Endothelial cell of umbilical vein (primary cell): ENCODE measurements at regions not wholly inside any gene's neighbourhood (a gene's known extent, or its start where the extent isn't known, plus 50 kb on each side); places are given as distances from the start of the nearest gene placed in this dataset.
A peak's percentile ranks its signal among the peaks of the same experiment; 100 is the strongest.

Source experiments
- BruUV-seq: library from RNA; stranded (reverse); fragments of 400-500 nt; replicated peaks from 2 replicates; lab custom pipeline; 2021; lab: Mats Ljungman, UMichigan
- CTCF ChIA-PET: fragments of 300-600, 350-600 bp; sonication (Branson Sonifier 250); formaldehyde crosslinking; loops from one replicate; lab custom pipeline; 2021; ENCODE audit warnings: antibody characterized with exemption, inconsistent platforms; lab: Charles Lee
- POLR2A ChIA-PET: fragments of 300-600, 350-600 bp; sonication (Branson Sonifier 250); formaldehyde crosslinking; loops from one replicate; lab custom pipeline; 2021; ENCODE audit warnings: antibody characterized with exemption, inconsistent platforms; lab: Charles Lee
- DNase-seq: peaks from one replicate; pipeline ENCODE4 v3.0.0-alpha.2; 2011; ENCODE audit warnings: low read depth, low spot score
- FAIRE-seq: peaks from 2 replicates; lab custom pipeline; 2011; peaks lifted over from hg19 to GRCh38; lab: Jason Lieb, UNC
- H2AFZ ChIP-seq: 2 replicates; pipeline ENCODE4 v1.6.0; 2012; ENCODE audit warnings: low read depth, low read length, control low read depth, inconsistent platforms
- H3K27ac ChIP-seq: 2 replicates; pipeline ENCODE4 v1.5.1; 2011; ENCODE audit warnings: low read depth, mild to moderate bottlenecking, control low read depth, low read length, moderate library complexity; ENCODE audit not compliant: insufficient read depth
- H3K27me3 ChIP-seq, 2 experiments: 2 replicates each; pipeline versions ENCODE4 v1.6.0 to v1.6.1; 2011; ENCODE audit warnings: low read length in 2 of 2, mixed read lengths in 1 of 2; ENCODE audit not compliant: control insufficient read depth in 2 of 2, insufficient read depth in 2 of 2
- H3K36me3 ChIP-seq, 2 experiments: 2 replicates in 1 of 2; 3 replicates in 1 of 2; pipeline ENCODE4 v1.5.1; 2011; ENCODE audit warnings: low read length in 2 of 2, mild to moderate bottlenecking in 1 of 2, moderate library complexity in 1 of 2; ENCODE audit not compliant: control insufficient read depth in 2 of 2, insufficient read depth in 2 of 2; ENCODE audit errors: extremely low read depth in 1 of 2
- H3K4me1 ChIP-seq: 3 replicates; pipeline ENCODE4 v1.5.1; 2011; ENCODE audit warnings: mild to moderate bottlenecking, low read length; ENCODE audit not compliant: control insufficient read depth, insufficient read depth; ENCODE audit errors: extremely low read depth
- H3K4me2 ChIP-seq: 2 replicates; pipeline ENCODE4 v1.6.1; 2011; ENCODE audit warnings: low read length, control low read depth, mixed read lengths; ENCODE audit not compliant: insufficient read depth
- H3K4me3 ChIP-seq, 3 experiments: fragments of 200-600 bp in 1 of 3; sonication (generic), shearing (Covaris generic) in 1 of 3; replicated peaks in 1 of 3; 2 replicates each; pipeline ENCODE4 v1.5.1; 2011 to 2016; ENCODE audit warnings: control low read depth in 3 of 3, low read length in 3 of 3, mild to moderate bottlenecking in 2 of 3, inconsistent platforms in 1 of 3, low read depth in 1 of 3, moderate library complexity in 1 of 3; ENCODE audit not compliant: insufficient read depth in 1 of 3
- H3K79me2 ChIP-seq: 2 replicates; pipeline ENCODE4 v1.6.0; 2012; ENCODE audit warnings: low read length, inconsistent platforms; ENCODE audit not compliant: control insufficient read depth, insufficient read depth
- H3K9ac ChIP-seq: replicated peaks from 2 replicates; pipeline ENCODE3; 2011; ENCODE audit warnings: low read length, control low read depth; ENCODE audit not compliant: insufficient read depth; ENCODE audit errors: extremely low read depth
- H3K9me1 ChIP-seq: replicated peaks from 3 replicates; pipeline ENCODE4 v1.6.0; 2011; ENCODE audit warnings: mild to moderate bottlenecking, low read length; ENCODE audit not compliant: control insufficient read depth, insufficient read depth; ENCODE audit errors: extremely low read depth
- H3K9me3 ChIP-seq: replicated peaks from 2 replicates; pipeline ENCODE4 v1.5.1; 2012; ENCODE audit warnings: low read length, inconsistent platforms; ENCODE audit not compliant: control insufficient read depth, insufficient read depth
- H4K20me1 ChIP-seq: replicated peaks from 2 replicates; pipeline ENCODE3; 2011; ENCODE audit warnings: mild to moderate bottlenecking, low read length; ENCODE audit not compliant: control insufficient read depth, insufficient read depth; ENCODE audit errors: extremely low read depth
- EZH2 ChIP-seq: IDR thresholded peaks from 2 replicates; pipeline ENCODE4 v1.6.1; 2012; ENCODE audit warnings: borderline replicate concordance, low read depth, mild to moderate bottlenecking, moderate library complexity, low read length, inconsistent platforms; ENCODE audit not compliant: severe bottlenecking
- FOS ChIP-seq: IDR thresholded peaks from 2 replicates; pipeline ENCODE4 v1.6.1; 2011; ENCODE audit warnings: mild to moderate bottlenecking, low read length, moderate library complexity, borderline replicate concordance; ENCODE audit not compliant: insufficient read depth
- GATA2 ChIP-seq: IDR thresholded peaks from 2 replicates; pipeline ENCODE4 v1.7.0; 2011; ENCODE audit warnings: low read depth, mild to moderate bottlenecking, moderate library complexity, mixed read lengths, low read length; ENCODE audit not compliant: insufficient read length, insufficient read depth
- JUN ChIP-seq: IDR thresholded peaks from 2 replicates; pipeline ENCODE4 v1.6.1; 2011; ENCODE audit warnings: borderline replicate concordance, low read depth; ENCODE audit not compliant: insufficient read length, insufficient read depth
- MAX ChIP-seq: IDR thresholded peaks from 2 replicates; pipeline ENCODE4 v1.6.1; 2011; ENCODE audit not compliant: insufficient read depth, insufficient read length
- MYC ChIP-seq: IDR thresholded peaks from one replicate; pipeline ENCODE4 v1.6.1; 2011; ENCODE audit warnings: mild to moderate bottlenecking, low read depth, low read length
- POLR2A ChIP-seq: IDR thresholded peaks from 2 replicates; pipeline ENCODE4 v1.6.1; 2012; ENCODE audit warnings: low read depth, mild to moderate bottlenecking, control low read depth, low read length
- POLR2AphosphoS5 ChIP-seq: IDR thresholded peaks from 2 replicates; pipeline ENCODE4 v1.6.1; 2012; ENCODE audit warnings: low read depth, mild to moderate bottlenecking, control low read depth, low read length, moderate library complexity; ENCODE audit not compliant: insufficient read depth
- dilution Hi-C: fragments of 300-500 bp; cut with MboI; formaldehyde crosslinking; loops from one replicate; pipeline ENCODE4 v1.15.0; 2019; ENCODE audit warnings: low sequenced_read_pairs; ENCODE audit not compliant: extremely low pct_ligation_motif_present
- intact Hi-C: fragments of 100-400 bp; cut with micrococcal nuclease; formaldehyde crosslinking; loops from one replicate; pipeline ENCODE4 v1.10.0; 2022
- TF ChIP-seq, protein P1 (sequence below), 2 donors: IDR thresholded peaks; 1 replicate in 1 of 2; 2 replicates in 1 of 2; pipeline ENCODE4 v1.5.1; 2011; ENCODE audit warnings: low read length in 2 of 2, mild to moderate bottlenecking in 2 of 2, moderate library complexity in 2 of 2, control low read depth in 1 of 2, inconsistent platforms in 1 of 2, low read depth in 1 of 2; ENCODE audit not compliant: insufficient read depth in 1 of 2; ENCODE audit errors: extremely low read depth in 1 of 2

GRCh38 chr12:75754698-75755097, 243.3 kb upstream of the KRR1 start:
- no peaks in the 10 kb centered on the region for H3K27me3 ChIP-seq
- POLR2A ChIA-PET, result no interaction called here
- DNase-seq, result no peak
- H3K4me1 ChIP-seq, result no peaks in the 10 kb centered on the region
- intact Hi-C loops, result no loop called here
- FAIRE-seq, result no peak
- BruUV-seq, result no TSS peak
- H2AFZ ChIP-seq, result peak overlapping the region; percentile 42
- no peak overlapping the region for H3K4me2 ChIP-seq
- CTCF ChIA-PET, result interaction anchor here (1.6 kb wide), 1 partner anchor 10 kb away, joined by 4 read pairs; no protein-coding TSS in a partner anchor
- no peaks in the 10 kb centered on the region for H3K79me2 ChIP-seq
- no peaks in the 10 kb centered on the region for H3K36me3 ChIP-seq
- TF ChIP-seq FOS (no peak), JUN (no peak), GATA2 (no peak), POLR2A (no peak), MYC (no peak), MAX (no peak), POLR2AphosphoS5 (no peak), EZH2 (no peak)
- TF ChIP-seq, protein P1, sequence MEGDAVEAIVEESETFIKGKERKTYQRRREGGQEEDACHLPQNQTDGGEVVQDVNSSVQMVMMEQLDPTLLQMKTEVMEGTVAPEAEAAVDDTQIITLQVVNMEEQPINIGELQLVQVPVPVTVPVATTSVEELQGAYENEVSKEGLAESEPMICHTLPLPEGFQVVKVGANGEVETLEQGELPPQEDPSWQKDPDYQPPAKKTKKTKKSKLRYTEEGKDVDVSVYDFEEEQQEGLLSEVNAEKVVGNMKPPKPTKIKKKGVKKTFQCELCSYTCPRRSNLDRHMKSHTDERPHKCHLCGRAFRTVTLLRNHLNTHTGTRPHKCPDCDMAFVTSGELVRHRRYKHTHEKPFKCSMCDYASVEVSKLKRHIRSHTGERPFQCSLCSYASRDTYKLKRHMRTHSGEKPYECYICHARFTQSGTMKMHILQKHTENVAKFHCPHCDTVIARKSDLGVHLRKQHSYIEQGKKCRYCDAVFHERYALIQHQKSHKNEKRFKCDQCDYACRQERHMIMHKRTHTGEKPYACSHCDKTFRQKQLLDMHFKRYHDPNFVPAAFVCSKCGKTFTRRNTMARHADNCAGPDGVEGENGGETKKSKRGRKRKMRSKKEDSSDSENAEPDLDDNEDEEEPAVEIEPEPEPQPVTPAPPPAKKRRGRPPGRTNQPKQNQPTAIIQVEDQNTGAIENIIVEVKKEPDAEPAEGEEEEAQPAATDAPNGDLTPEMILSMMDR (IDR thresholded peaks at IDR 0.05; ENCODE audit: extremely low read depth in 1 of 2, insufficient read depth in 1 of 2, low read depth in 1 of 2, low read length in 2 of 2), result no peak
- no peaks in the 10 kb centered on the region for H3K9me1 ChIP-seq
- no peak overlapping the region for H3K4me3 ChIP-seq
- no peak overlapping the region for H3K9ac ChIP-seq
- no peaks in the 10 kb centered on the region for H4K20me1 ChIP-seq
- no peak overlapping the region for H3K27ac ChIP-seq
- dilution Hi-C loops, result no loop called here
- no peaks in the 10 kb centered on the region for H3K9me3 ChIP-seq
